Esophagus squamous epithelium (tissue), 4 donors: ENCODE measurements at regions not wholly inside any gene's neighbourhood (a gene's known extent, or its start where the extent isn't known, plus 50 kb on each side); places are given as distances from the start of the nearest gene placed in this dataset.

Experiments used
- CTCF ChIP-seq, 6 experiments: fragments of 450-650 bp in 4 of 6; fragments of 200-600 bp in 2 of 6; sonication (generic) in 2 of 6; IDR thresholded peaks; one replicate each; pipeline ENCODE4 v1.5.1; 2016 to 2019; ENCODE audit warnings: antibody characterized with exemption in 6 of 6, mild to moderate bottlenecking in 4 of 6, moderate library complexity in 4 of 6
- POLR2A ChIP-seq, 4 donors: fragments of 450-650 bp; IDR thresholded peaks; one replicate each; pipeline ENCODE4 v1.6.1; 2017; ENCODE audit warnings: antibody characterized with exemption in 4 of 4, mild to moderate bottlenecking in 4 of 4, moderate library complexity in 3 of 4

- TF ChIP-seq CTCF (IDR thresholded peaks at IDR 0.05) (no peak), POLR2A (IDR thresholded peaks at IDR 0.05) (no peak)
Measured at GRCh38 chr20:19859444-19859843, 101.4 kb downstream of the RIN2 start.
